ENCODE measurements at regions not wholly inside any gene's neighbourhood (a gene's known extent, or its start where the extent isn't known, plus 50 kb on each side); places are given as distances from the start of the nearest gene placed in this dataset.

DNA sequence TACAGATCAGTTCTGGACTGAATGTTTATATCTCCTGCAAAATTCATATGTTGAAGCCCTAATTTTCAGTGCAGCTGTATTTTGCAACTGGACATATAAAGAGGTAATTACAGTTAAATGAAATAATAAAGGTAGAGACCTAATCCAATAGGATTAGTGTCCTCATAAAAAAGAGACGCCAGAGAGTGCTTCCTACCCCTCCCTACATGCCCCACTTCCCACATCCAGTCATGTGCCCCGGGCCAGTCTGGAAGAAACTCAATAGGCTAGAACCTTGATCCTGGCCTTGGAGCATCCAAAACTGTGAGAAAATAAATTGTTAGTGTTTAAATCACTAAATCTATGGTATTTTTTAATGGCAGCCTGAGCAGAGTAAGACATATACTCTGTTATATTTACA, 172.3 kb downstream of the ALG10B start:
- TF ChIP-seq, protein P1, sequence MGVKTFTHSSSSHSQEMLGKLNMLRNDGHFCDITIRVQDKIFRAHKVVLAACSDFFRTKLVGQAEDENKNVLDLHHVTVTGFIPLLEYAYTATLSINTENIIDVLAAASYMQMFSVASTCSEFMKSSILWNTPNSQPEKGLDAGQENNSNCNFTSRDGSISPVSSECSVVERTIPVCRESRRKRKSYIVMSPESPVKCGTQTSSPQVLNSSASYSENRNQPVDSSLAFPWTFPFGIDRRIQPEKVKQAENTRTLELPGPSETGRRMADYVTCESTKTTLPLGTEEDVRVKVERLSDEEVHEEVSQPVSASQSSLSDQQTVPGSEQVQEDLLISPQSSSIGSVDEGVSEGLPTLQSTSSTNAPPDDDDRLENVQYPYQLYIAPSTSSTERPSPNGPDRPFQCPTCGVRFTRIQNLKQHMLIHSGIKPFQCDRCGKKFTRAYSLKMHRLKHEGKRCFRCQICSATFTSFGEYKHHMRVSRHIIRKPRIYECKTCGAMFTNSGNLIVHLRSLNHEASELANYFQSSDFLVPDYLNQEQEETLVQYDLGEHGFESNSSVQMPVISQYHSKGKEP (tag by site-specific recombination; IDR thresholded peaks at IDR 0.05), result no peak
- no peak for TF ChIP-seq PRDM1 (tag by site-specific recombination; IDR thresholded peaks at IDR 0.05)
- no peak for TF ChIP-seq ZNF37A (tag by site-specific recombination; IDR thresholded peaks at IDR 0.05)
- Histone ChIP-seq H3K36me3 (ENCODE audit: control insufficient read depth in 2 of 2, insufficient read depth in 1 of 2, low read length in 2 of 2) (no peaks in the 10 kb centered on the region), H3K9me3 (ENCODE audit: control insufficient read depth, insufficient read depth, low read depth, low read length) (no peaks in the 10 kb centered on the region), H3K27ac (ENCODE audit: extremely low read depth, low read depth, low read length) (no peak overlapping the region), H3K4me1 (ENCODE audit: control insufficient read depth, insufficient read depth, low read length) (no peaks in the 10 kb centered on the region), H3K4me3 (ENCODE audit: low read depth, low read length) (no peak overlapping the region)
- CTCF ChIA-PET, result interaction anchor here (0.7 kb wide), 1 partner anchor 130 kb away, joined by 4 read pairs; no protein-coding TSS in a partner anchor
- POLR2A ChIA-PET, result no interaction called here

DNA sequence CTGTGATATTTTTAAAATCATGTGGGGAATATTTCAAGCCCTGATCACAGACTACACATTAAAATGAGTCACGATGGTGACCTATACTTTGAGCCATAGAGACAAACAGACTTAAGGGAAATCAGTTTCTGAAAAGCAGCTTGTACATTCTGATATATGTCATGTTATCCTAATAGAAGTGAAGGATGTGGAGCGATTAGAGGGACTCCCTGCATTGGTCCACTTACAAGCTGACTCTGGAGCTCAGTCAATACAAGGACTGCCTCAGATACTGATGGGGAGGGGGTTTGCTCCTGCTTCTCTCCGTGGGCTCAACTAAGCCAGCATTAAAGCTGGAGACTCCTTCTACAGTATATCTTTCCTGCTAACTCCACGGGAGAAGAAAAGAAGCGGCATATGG, 173.5 kb downstream of the ALG10B start:
- TF ChIP-seq ZNF621 (tag by site-specific recombination; IDR thresholded peaks at IDR 0.05), result no peak
- TF ChIP-seq ZBTB7A (tag by site-specific recombination; IDR thresholded peaks at IDR 0.05; ENCODE audit: low read depth), result no peak
- Histone ChIP-seq H3K27ac (ENCODE audit: extremely low read depth, low read depth, low read length) (no peak overlapping the region), H3K36me3 (ENCODE audit: control insufficient read depth in 2 of 2, insufficient read depth in 1 of 2, low read length in 2 of 2) (no peaks in the 10 kb centered on the region), H3K4me3 (ENCODE audit: low read depth, low read length) (no peak overlapping the region), H3K9me3 (ENCODE audit: control insufficient read depth, insufficient read depth, low read depth, low read length) (no peaks in the 10 kb centered on the region), H3K4me1 (ENCODE audit: control insufficient read depth, insufficient read depth, low read length) (no peaks in the 10 kb centered on the region)
- CTCF ChIA-PET, result interaction anchor here (0.5 to 0.8 kb wide), 2 partner anchors 431 to 783 kb away, joined by 3 to 4 read pairs; no protein-coding TSS in a partner anchor
- POLR2A ChIA-PET, result no interaction called here

DNA sequence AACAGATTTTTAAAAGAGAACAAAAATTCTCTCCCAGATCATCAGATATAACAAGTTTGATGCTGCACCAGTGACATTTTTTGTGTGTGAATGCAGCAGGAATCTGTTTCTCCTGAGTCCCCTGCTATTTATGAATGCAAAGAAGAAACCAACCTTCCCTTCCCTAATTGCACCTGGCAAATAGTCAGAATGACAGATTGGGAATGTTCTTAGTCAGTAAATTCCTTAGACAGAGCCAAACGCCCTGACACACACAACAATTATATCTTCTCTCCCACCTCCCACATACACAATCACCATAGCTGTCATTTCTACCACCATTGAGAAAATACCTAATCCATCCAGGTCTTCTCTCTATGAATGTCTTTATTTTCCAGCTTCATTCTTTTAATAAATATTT, 174.4 kb downstream of the ALG10B start:
- TF ChIP-seq REPIN1 (tag by site-specific recombination; IDR thresholded peaks at IDR 0.05; ENCODE audit: low read depth) (no peak), ZNF658 (tag by site-specific recombination; IDR thresholded peaks at IDR 0.05) (no peak), ZNF174 (tag by site-specific recombination; IDR thresholded peaks at IDR 0.05) (no peak), ZNF274 (IDR thresholded peaks at IDR 0.05; ENCODE audit: low read length) (no peak), ZNF274 (tag by site-specific recombination; IDR thresholded peaks at IDR 0.05; ENCODE audit: borderline replicate concordance) (no peak), KLF8 (tag by site-specific recombination; IDR thresholded peaks at IDR 0.05) (no peak), ZNF530 (tag by site-specific recombination; IDR thresholded peaks at IDR 0.05; ENCODE audit: low read depth) (no peak), ZFP37 (tag by site-specific recombination; IDR thresholded peaks at IDR 0.05) (no peak), ZNF660 (tag by site-specific recombination; IDR thresholded peaks at IDR 0.05) (no peak), MZF1 (tag by site-specific recombination; IDR thresholded peaks at IDR 0.05; ENCODE audit: borderline replicate concordance) (no peak), ZNF521 (tag by site-specific recombination; IDR thresholded peaks at IDR 0.05) (no peak), ZBTB7A (tag by site-specific recombination; IDR thresholded peaks at IDR 0.05; ENCODE audit: low read depth) (no peak), HOXC10 (CRISPR knock-in tag; IDR thresholded peaks at IDR 0.05) (no peak)
- TF ChIP-seq, protein P2, sequence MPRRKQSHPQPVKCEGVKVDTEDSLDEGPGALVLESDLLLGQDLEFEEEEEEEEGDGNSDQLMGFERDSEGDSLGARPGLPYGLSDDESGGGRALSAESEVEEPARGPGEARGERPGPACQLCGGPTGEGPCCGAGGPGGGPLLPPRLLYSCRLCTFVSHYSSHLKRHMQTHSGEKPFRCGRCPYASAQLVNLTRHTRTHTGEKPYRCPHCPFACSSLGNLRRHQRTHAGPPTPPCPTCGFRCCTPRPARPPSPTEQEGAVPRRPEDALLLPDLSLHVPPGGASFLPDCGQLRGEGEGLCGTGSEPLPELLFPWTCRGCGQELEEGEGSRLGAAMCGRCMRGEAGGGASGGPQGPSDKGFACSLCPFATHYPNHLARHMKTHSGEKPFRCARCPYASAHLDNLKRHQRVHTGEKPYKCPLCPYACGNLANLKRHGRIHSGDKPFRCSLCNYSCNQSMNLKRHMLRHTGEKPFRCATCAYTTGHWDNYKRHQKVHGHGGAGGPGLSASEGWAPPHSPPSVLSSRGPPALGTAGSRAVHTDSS (tag by site-specific recombination; IDR thresholded peaks at IDR 0.05), result no peak
- Histone ChIP-seq H3K9me3 (ENCODE audit: control insufficient read depth, insufficient read depth, low read depth, low read length) (no peaks in the 10 kb centered on the region), H3K36me3 (ENCODE audit: control insufficient read depth in 2 of 2, insufficient read depth in 1 of 2, low read length in 2 of 2) (no peaks in the 10 kb centered on the region), H3K4me3 (ENCODE audit: low read depth, low read length) (no peak overlapping the region), H3K4me1 (ENCODE audit: control insufficient read depth, insufficient read depth, low read length) (no peaks in the 10 kb centered on the region), H3K27ac (ENCODE audit: extremely low read depth, low read depth, low read length) (no peak overlapping the region)
- ChIA-PET CTCF (no interaction called here), POLR2A (no interaction called here)

DNA sequence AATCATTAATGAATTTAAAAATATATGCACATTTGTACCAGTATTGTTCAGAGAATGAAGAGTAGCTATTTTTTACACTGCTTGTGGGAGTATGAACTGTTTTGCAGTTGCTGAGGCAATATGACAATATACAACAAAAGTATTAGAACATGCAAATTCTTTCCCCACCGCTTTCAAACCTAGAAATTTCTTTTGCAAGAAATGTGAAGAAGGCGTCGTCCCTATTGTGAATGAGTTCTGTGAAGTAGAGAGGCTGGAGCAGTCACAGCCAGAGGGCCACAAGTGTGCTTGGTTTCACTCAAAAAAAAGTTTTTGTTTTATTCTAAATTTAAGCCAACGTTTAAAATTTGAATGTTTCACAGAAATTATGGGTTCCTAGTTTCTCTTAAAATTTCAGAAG, 184.9 kb downstream of the ALG10B start:
- H3K36me3 ChIP-seq (ENCODE audit: control insufficient read depth in 2 of 2, insufficient read depth in 1 of 2, low read length in 2 of 2), result no peaks in the 10 kb centered on the region
- ChIA-PET POLR2A (no interaction called here), CTCF (no interaction called here)
- no peak overlapping the region for H3K4me3 ChIP-seq (ENCODE audit: low read depth, low read length)
- no peak overlapping the region for H3K27ac ChIP-seq (ENCODE audit: extremely low read depth, low read depth, low read length)
- no peaks in the 10 kb centered on the region for H3K9me3 ChIP-seq (ENCODE audit: control insufficient read depth, insufficient read depth, low read depth, low read length)
- H3K4me1 ChIP-seq (ENCODE audit: control insufficient read depth, insufficient read depth, low read length), result no peaks in the 10 kb centered on the region
- no peak for TF ChIP-seq ZBTB17 (tag by site-specific recombination; IDR thresholded peaks at IDR 0.05)
- TF ChIP-seq, protein P3, sequence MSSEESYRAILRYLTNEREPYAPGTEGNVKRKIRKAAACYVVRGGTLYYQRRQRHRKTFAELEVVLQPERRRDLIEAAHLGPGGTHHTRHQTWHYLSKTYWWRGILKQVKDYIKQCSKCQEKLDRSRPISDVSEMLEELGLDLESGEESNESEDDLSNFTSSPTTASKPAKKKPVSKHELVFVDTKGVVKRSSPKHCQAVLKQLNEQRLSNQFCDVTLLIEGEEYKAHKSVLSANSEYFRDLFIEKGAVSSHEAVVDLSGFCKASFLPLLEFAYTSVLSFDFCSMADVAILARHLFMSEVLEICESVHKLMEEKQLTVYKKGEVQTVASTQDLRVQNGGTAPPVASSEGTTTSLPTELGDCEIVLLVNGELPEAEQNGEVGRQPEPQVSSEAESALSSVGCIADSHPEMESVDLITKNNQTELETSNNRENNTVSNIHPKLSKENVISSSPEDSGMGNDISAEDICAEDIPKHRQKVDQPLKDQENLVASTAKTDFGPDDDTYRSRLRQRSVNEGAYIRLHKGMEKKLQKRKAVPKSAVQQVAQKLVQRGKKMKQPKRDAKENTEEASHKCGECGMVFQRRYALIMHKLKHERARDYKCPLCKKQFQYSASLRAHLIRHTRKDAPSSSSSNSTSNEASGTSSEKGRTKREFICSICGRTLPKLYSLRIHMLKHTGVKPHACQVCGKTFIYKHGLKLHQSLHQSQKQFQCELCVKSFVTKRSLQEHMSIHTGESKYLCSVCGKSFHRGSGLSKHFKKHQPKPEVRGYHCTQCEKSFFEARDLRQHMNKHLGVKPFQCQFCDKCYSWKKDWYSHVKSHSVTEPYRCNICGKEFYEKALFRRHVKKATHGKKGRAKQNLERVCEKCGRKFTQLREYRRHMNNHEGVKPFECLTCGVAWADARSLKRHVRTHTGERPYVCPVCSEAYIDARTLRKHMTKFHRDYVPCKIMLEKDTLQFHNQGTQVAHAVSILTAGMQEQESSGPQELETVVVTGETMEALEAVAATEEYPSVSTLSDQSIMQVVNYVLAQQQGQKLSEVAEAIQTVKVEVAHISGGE (tag by site-specific recombination; conservative IDR thresholded peaks at IDR 0.05; ENCODE audit: low read depth), result no peak
- TF ChIP-seq, protein P4, sequence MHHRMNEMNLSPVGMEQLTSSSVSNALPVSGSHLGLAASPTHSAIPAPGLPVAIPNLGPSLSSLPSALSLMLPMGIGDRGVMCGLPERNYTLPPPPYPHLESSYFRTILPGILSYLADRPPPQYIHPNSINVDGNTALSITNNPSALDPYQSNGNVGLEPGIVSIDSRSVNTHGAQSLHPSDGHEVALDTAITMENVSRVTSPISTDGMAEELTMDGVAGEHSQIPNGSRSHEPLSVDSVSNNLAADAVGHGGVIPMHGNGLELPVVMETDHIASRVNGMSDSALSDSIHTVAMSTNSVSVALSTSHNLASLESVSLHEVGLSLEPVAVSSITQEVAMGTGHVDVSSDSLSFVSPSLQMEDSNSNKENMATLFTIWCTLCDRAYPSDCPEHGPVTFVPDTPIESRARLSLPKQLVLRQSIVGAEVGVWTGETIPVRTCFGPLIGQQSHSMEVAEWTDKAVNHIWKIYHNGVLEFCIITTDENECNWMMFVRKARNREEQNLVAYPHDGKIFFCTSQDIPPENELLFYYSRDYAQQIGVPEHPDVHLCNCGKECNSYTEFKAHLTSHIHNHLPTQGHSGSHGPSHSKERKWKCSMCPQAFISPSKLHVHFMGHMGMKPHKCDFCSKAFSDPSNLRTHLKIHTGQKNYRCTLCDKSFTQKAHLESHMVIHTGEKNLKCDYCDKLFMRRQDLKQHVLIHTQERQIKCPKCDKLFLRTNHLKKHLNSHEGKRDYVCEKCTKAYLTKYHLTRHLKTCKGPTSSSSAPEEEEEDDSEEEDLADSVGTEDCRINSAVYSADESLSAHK (tag by site-specific recombination; IDR thresholded peaks at IDR 0.05), result no peak
